Vagina (tissue), 2 donors: ENCODE measurements at regions not wholly inside any gene's neighbourhood (a gene's known extent, or its start where the extent isn't known, plus 50 kb on each side); places are given as distances from the start of the nearest gene placed in this dataset.

ENCODE experiments used
- DNase-seq, 2 donors: peaks; one replicate each; pipeline ENCODE4 v3.0.0-alpha.2; 2017; ENCODE audit errors: extremely low spot score in 2 of 2
- H3K27ac ChIP-seq: fragments of 200-600 bp; sonication (generic); one replicate; pipeline ENCODE4 v1.5.1; 2019
- H3K27me3 ChIP-seq: fragments of 200-600 bp; sonication (generic); one replicate; pipeline ENCODE4 v1.5.1; 2019
- H3K36me3 ChIP-seq, 2 donors: fragments of 200-600 bp; sonication (generic); one replicate each; pipeline ENCODE4 v1.5.1; 2017 to 2019
- H3K4me1 ChIP-seq: fragments of 200-600 bp; sonication (generic); one replicate; pipeline ENCODE4 v1.5.1; 2019
- H3K4me3 ChIP-seq, 2 donors: fragments of 200-600 bp; sonication (generic); 1 replicate in 1 of 2; 2 replicates in 1 of 2; pipeline ENCODE4 v1.5.1; 2016 to 2019
- H3K9me3 ChIP-seq: fragments of 200-600 bp; sonication (generic); one replicate; pipeline ENCODE4 v1.5.1; 2019
- CTCF ChIP-seq, 3 experiments: fragments of 450-650 bp in 2 of 3; fragments of 200-600 bp in 1 of 3; sonication (generic) in 1 of 3; IDR thresholded peaks; one replicate each; pipeline ENCODE4 v1.5.1; 2017 to 2019; ENCODE audit warnings: antibody characterized with exemption in 3 of 3, mild to moderate bottlenecking in 2 of 3, moderate library complexity in 2 of 3
- POLR2A ChIP-seq, 2 donors: fragments of 450-650 bp; IDR thresholded peaks; one replicate each; pipeline ENCODE4 v1.6.1; 2017; ENCODE audit warnings: antibody characterized with exemption in 2 of 2, mild to moderate bottlenecking in 2 of 2, moderate library complexity in 2 of 2
- POLR2AphosphoS5 ChIP-seq, 2 donors: sonication (generic); formaldehyde crosslinking; IDR thresholded peaks; one replicate each; pipeline ENCODE4 v1.9.0; 2017; ENCODE audit warnings: antibody characterized with exemption in 2 of 2, mild to moderate bottlenecking in 2 of 2, low read depth in 1 of 2; ENCODE audit not compliant: insufficient read depth in 1 of 2
- intact Hi-C: fragments of 100-400 bp; cut with DNase I; formaldehyde crosslinking; loops from one replicate; pipeline ENCODE4 v1.15.1; 2023

GRCh38 chr4:20318001-20318908 is 66.5 kb downstream of the SLIT2 start:
- DNase-seq: no peak
- Histone ChIP-seq H3K4me3 (no peak overlapping the region), H3K4me1 (no peaks in the 10 kb centered on the region), H3K36me3 (no peaks in the 10 kb centered on the region), H3K9me3 (no peaks in the 10 kb centered on the region), H3K27ac (no peak overlapping the region), H3K27me3 (no peaks in the 10 kb centered on the region)
- TF ChIP-seq POLR2AphosphoS5 (IDR thresholded peaks at IDR 0.05; ENCODE audit: insufficient read depth in 1 of 2, low read depth in 1 of 2) (no peak), POLR2A (IDR thresholded peaks at IDR 0.05) (no peak), CTCF (IDR thresholded peaks at IDR 0.05) (no peak)
- intact Hi-C loops: no loop called here

DNA sequence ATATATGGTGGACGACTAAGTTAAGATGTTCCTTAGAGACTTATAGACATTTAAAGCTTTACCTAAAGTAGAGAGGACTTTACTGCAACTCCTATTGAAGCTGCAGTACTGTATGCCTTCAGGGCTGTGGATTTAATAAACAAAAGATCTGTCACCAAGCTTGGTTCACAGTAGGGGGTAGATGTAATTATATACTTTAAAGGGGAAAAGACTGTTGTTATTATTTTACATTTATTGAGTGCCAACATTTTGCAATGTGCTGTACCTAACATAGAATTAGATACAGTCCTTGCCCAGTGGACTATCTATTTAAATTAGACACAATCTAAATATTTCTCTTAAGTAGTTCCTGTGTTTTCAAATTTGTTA is 67.2 kb downstream of the SLIT2 start:
- H3K4me3 ChIP-seq: no peak overlapping the region
- intact Hi-C loops: no loop called here
- H3K27me3 ChIP-seq: no peaks in the 10 kb centered on the region
- H3K27ac ChIP-seq: no peak overlapping the region
- TF ChIP-seq POLR2A (IDR thresholded peaks at IDR 0.05) (no peak), CTCF (IDR thresholded peaks at IDR 0.05) (no peak)
- no peak for DNase-seq
- no peaks in the 10 kb centered on the region for H3K36me3 ChIP-seq
- H3K4me1 ChIP-seq: no peaks in the 10 kb centered on the region
- H3K9me3 ChIP-seq: no peaks in the 10 kb centered on the region

DNA sequence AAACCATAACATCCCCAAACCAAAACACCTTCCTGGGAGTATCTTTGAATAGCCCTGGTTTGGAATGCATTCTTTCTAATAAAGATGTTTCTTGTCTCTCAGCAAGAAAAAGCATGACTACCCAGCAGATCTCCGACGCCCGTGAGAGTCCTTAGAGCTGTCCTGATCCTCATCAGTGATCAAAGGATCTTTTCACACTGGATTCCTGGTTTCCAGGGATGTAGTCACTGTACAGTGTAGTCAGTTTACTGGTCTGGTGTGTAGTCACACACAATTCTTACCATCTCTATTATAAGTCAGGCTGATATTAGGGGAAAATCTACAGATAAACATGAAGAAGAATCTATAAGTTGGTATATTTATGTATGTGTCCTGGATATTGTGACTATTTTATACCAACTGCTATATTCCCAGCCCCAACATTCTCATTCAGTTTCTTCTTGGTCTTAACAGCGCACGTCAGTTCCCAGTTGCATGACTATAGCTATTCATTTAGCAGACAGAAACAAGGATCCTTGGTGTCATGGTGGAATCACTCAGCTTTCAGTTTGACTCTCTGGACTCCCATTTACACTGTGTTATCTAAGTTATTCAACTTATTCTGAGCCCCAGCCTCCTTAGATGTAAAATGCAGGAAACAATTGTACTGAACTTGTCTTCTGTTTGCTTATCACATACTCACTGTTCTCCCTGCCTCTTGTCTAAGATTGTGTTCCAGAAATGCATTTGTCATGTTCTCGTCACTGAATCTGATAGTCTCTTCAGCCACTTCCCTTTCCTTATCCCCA is 68.3 kb downstream of the SLIT2 start:
- H3K4me1 ChIP-seq: no peaks in the 10 kb centered on the region
- intact Hi-C loops: no loop called here
- H3K27me3 ChIP-seq: no peaks in the 10 kb centered on the region
- no peak overlapping the region for H3K27ac ChIP-seq
- TF ChIP-seq POLR2A (IDR thresholded peaks at IDR 0.05): no peak
- no peak for TF ChIP-seq CTCF (IDR thresholded peaks at IDR 0.05)
- no peak for TF ChIP-seq POLR2AphosphoS5 (IDR thresholded peaks at IDR 0.05; ENCODE audit: insufficient read depth in 1 of 2, low read depth in 1 of 2)
- DNase-seq: no peak
- H3K4me3 ChIP-seq: no peak overlapping the region
- no peaks in the 10 kb centered on the region for H3K9me3 ChIP-seq
- H3K36me3 ChIP-seq: no peaks in the 10 kb centered on the region

DNA sequence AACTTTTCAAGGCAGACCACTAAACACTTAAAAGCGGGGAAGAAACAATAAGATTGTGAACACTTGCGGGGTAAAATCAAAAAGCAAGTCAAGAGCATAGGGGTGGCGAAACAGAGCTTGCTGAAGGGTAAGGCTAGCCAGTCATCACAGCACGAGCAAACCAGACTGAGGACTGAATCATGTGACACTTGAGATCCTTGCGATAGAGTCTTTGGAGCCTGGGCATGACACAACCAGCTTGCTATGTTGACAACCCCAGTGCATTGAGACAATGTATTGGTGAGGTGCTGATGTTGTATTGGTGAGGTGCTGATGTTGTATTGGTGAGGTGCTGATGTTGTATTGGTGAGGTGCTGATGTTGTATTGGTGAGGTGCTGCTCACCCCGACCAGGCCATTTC is 72.3 kb downstream of the SLIT2 start:
- Histone ChIP-seq H3K9me3 (no peaks in the 10 kb centered on the region), H3K4me1 (peaks cover 13% of the 10 kb centered on the region), H3K36me3 (no peaks in the 10 kb centered on the region), H3K27me3 (no peaks in the 10 kb centered on the region), H3K27ac (no peak overlapping the region), H3K4me3 (no peak overlapping the region)
- TF ChIP-seq POLR2A (IDR thresholded peaks at IDR 0.05): no peak
- no peak for TF ChIP-seq POLR2AphosphoS5 (IDR thresholded peaks at IDR 0.05; ENCODE audit: insufficient read depth in 1 of 2, low read depth in 1 of 2)
- TF ChIP-seq CTCF (IDR thresholded peaks at IDR 0.05): no peak
- intact Hi-C loops: no loop called here
- no peak for DNase-seq

DNA sequence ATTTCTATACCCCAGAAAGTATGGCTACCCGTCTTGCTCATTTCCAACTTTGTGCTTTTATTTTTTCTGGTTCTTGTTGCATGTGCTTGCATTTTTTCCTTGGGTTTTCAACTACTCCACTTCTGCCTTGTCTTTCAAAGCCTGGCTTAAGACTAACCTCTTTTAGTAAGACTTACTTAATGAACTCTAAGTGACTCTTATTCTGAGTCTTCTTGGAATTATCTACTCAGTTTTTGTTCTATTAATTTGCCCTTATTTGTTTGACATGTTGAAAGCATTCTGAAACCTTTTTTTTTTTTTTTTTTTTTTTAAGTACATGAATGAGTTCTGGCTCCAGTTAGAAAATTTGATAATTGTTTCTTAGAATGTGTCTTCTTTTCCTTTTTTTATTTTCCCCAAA is 74.8 kb downstream of the SLIT2 start:
- TF ChIP-seq CTCF (IDR thresholded peaks at IDR 0.05) (no peak), POLR2A (IDR thresholded peaks at IDR 0.05) (no peak), POLR2AphosphoS5 (IDR thresholded peaks at IDR 0.05; ENCODE audit: insufficient read depth in 1 of 2, low read depth in 1 of 2) (no peak)
- Histone ChIP-seq H3K4me1 (peaks cover 13% of the 10 kb centered on the region), H3K27ac (no peak overlapping the region), H3K36me3 (no peaks in the 10 kb centered on the region), H3K9me3 (no peaks in the 10 kb centered on the region), H3K27me3 (no peaks in the 10 kb centered on the region), H3K4me3 (no peak overlapping the region)
- DNase-seq: no peak
- intact Hi-C loops: no loop called here
